Nucleus accumbens (tissue), 56 donors: ENCODE measurements at regions not wholly inside any gene's neighbourhood (a gene's known extent, or its start where the extent isn't known, plus 50 kb on each side); places are given as distances from the start of the nearest gene placed in this dataset.
"Not testable (repeated sequence)": the region's sequence is repeated elsewhere in the genome, so short reads cannot be mapped to it uniquely, and the experiment has no call there.

ENCODE experiments used
- DNase-seq, 56 donors: peaks; one replicate each; lab custom pipeline; 2025; lab: John Stamatoyannopoulos, UW

GRCh38 chr1:169044971-169045370 is 61.5 kb upstream of the ATP1B1 start:
- no peak for DNase-seq

GRCh38 chr1:169046671-169047070 is 59.8 kb upstream of the ATP1B1 start:
- no peak for DNase-seq

- no peak for DNase-seq
Measured at GRCh38 chr1:169047074-169047473, 59.4 kb upstream of the ATP1B1 start.

GRCh38 chr1:169048043-169048442 is 58.4 kb upstream of the ATP1B1 start:
- no peak for DNase-seq

DNA sequence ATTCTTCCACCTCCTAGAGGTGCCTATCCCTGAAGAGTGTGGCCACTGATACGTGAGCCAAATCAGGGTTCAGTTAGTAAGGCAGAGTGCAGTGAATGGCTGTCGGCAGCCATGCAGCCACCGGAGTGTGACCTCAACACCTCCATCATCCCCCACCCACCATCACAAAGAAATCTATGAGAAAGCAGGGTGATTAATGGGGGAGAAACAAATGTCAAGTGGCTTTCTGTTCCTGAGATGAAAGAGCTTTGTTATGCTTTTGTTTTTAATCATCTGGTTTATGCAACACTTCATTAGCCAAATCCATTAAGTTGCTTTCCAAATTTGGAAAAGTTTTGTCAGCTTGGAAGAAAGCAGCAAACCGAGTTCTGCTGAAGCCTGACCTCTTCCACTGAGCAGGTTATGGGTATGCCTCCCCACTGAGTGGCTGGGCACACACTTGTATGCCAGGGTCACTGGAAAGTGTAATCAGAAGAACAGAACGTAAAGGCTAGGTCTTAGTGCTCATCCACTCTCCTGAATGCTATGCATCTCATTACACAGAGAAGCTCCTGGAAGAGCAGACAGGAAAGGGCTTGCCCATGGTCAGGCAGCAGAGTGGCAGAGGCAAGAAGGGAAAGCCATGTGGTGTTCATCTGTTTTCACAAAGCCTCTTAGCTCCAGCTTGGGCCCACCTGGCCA is 57.1 kb upstream of the ATP1B1 start:
- DNase-seq = no peak

DNA sequence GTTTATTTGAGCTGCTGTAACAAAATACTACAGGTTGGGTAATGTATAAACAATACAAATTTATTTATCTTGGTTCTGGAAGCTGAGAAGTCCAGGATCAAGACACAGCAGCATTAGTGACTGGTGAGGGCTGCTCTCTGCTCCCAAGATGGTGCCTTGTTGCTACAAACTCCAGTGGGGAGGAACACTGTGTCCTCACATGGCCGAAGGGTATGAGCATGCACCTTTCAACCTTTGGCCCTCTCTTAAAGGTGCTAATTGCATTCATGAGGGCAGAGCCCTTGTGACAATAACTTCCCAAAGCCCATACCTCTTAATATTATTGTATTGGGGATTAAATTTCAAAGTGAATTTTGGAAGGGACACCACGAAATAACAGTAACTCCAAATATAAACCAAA is 55.3 kb upstream of the ATP1B1 start:
- DNase-seq = no peak

GRCh38 chr1:169052171-169052570 is 54.3 kb upstream of the ATP1B1 start:
- not testable (repeated sequence) for DNase-seq

- DNase-seq = no peak
Measured at GRCh38 chr1:169052727-169053126, 53.8 kb upstream of the ATP1B1 start.

- DNase-seq = no peak
Measured at GRCh38 chr1:169053196-169053595, 53.3 kb upstream of the ATP1B1 start.
